Activated CD4-positive, alpha-beta memory T cell treated with anti-CD3 and anti-CD28 coated beads for 36 hours (primary cell): ENCODE measurements at regions not wholly inside any gene's neighbourhood (a gene's known extent, or its start where the extent isn't known, plus 50 kb on each side); places are given as distances from the start of the nearest gene placed in this dataset.
"Not testable (repeated sequence)": the region's sequence is repeated elsewhere in the genome, so short reads cannot be mapped to it uniquely, and the experiment has no call there.

Source experiments
- CTCF ChIA-PET: fragments of 350-600 bp; sonication (Branson Sonifier 250); formaldehyde crosslinking; loops from one replicate; lab custom pipeline; 2021; ENCODE audit warnings: antibody characterized with exemption, inconsistent platforms; lab: Charles Lee
- POLR2A ChIA-PET: fragments of 350-600 bp; sonication (Branson Sonifier 250); formaldehyde crosslinking; loops from one replicate; lab custom pipeline; 2021; ENCODE audit warnings: antibody characterized with exemption; lab: Charles Lee
- DNase-seq: peaks from one replicate; pipeline ENCODE4 v3.0.0-alpha.2; 2020
- H3K27ac Mint-ChIP-seq: one replicate; pipeline ENCODE4 v1.8.0; 2021; ENCODE audit warnings: mixed read lengths
- H3K27me3 Mint-ChIP-seq: one replicate; pipeline ENCODE4 v1.8.0; 2021; ENCODE audit warnings: mixed read lengths
- H3K36me3 Mint-ChIP-seq: one replicate; pipeline ENCODE4 v1.8.0; 2021; ENCODE audit warnings: mixed read lengths
- H3K4me1 Mint-ChIP-seq: one replicate; pipeline ENCODE4 v1.8.0; 2021; ENCODE audit warnings: low read depth, mixed read lengths
- H3K4me3 Mint-ChIP-seq: one replicate; pipeline ENCODE4 v1.8.0; 2021; ENCODE audit warnings: mild to moderate bottlenecking, mixed read lengths
- H3K9me3 Mint-ChIP-seq: one replicate; pipeline ENCODE4 v1.8.0; 2021; ENCODE audit warnings: mixed read lengths
- intact Hi-C: fragments of 100-400 bp; cut with micrococcal nuclease; formaldehyde crosslinking; loops from one replicate; pipeline ENCODE4 v1.15.1; 2023

- Mint-ChIP-seq H3K4me1 (no peaks in the 10 kb centered on the region), H3K4me3 (no peak overlapping the region), H3K27me3 (peaks cover 13% of the 10 kb centered on the region), H3K36me3 (no peaks in the 10 kb centered on the region), H3K27ac (no peak overlapping the region), H3K9me3 (no peaks in the 10 kb centered on the region)
- ChIA-PET POLR2A (no interaction called here), CTCF (interaction anchor here (0.7 kb wide), 1 partner anchor 146 kb away, joined by 4 read pairs; no protein-coding TSS in a partner anchor)
- intact Hi-C loops, result no loop called here
- DNase-seq, result no peak
Measured at GRCh38 chr5:135100011-135100410, 66.0 kb upstream of the PITX1 start.

GRCh38 chr5:135097390-135097789 lies 63.4 kb upstream of the PITX1 start:
- ChIA-PET CTCF (no interaction called here), POLR2A (no interaction called here)
- Mint-ChIP-seq H3K4me3 (no peak overlapping the region), H3K36me3 (no peaks in the 10 kb centered on the region), H3K27ac (no peak overlapping the region), H3K27me3 (peaks cover 13% of the 10 kb centered on the region), H3K4me1 (no peaks in the 10 kb centered on the region), H3K9me3 (no peaks in the 10 kb centered on the region)
- intact Hi-C loops, result no loop called here
- no peak for DNase-seq

- intact Hi-C loops, result no loop called here
- Mint-ChIP-seq H3K4me1 (no peaks in the 10 kb centered on the region), H3K36me3 (no peaks in the 10 kb centered on the region), H3K9me3 (no peaks in the 10 kb centered on the region), H3K4me3 (no peak overlapping the region), H3K27ac (no peak overlapping the region), H3K27me3 (peaks cover 13% of the 10 kb centered on the region)
- POLR2A ChIA-PET, result no interaction called here
- DNase-seq, result no peak
- CTCF ChIA-PET, result no interaction called here
Measured at GRCh38 chr5:135095871-135096270, 61.8 kb upstream of the PITX1 start.

- ChIA-PET POLR2A (no interaction called here), CTCF (no interaction called here)
- Mint-ChIP-seq H3K4me1 (no peaks in the 10 kb centered on the region), H3K27ac (no peak overlapping the region), H3K36me3 (no peaks in the 10 kb centered on the region), H3K27me3 (peaks cover 13% of the 10 kb centered on the region), H3K4me3 (no peak overlapping the region), H3K9me3 (no peaks in the 10 kb centered on the region)
- intact Hi-C loops, result no loop called here
- DNase-seq, result no peak
Measured at GRCh38 chr5:135095052-135095715, 61.2 kb upstream of the PITX1 start.

- POLR2A ChIA-PET, result no interaction called here
- H3K27ac Mint-ChIP-seq, result no peak overlapping the region
- no peaks in the 10 kb centered on the region for H3K4me1 Mint-ChIP-seq
- no peaks in the 10 kb centered on the region for H3K9me3 Mint-ChIP-seq
- H3K36me3 Mint-ChIP-seq, result no peaks in the 10 kb centered on the region
- intact Hi-C loops, result no loop called here
- H3K27me3 Mint-ChIP-seq, result peaks cover 13% of the 10 kb centered on the region
- no peak overlapping the region for H3K4me3 Mint-ChIP-seq
- DNase-seq, result no peak
- CTCF ChIA-PET, result no interaction called here
Measured at GRCh38 chr5:135094339-135095051, 60.5 kb upstream of the PITX1 start.

- intact Hi-C loops, H3K36me3 Mint-ChIP-seq, H3K9me3 Mint-ChIP-seq, H3K4me3 Mint-ChIP-seq, POLR2A ChIA-PET, H3K4me1 Mint-ChIP-seq, H3K27ac Mint-ChIP-seq, DNase-seq, CTCF ChIA-PET: not testable (repeated sequence)
- peaks cover 17% of the 10 kb centered on the region for H3K27me3 Mint-ChIP-seq
Measured at GRCh38 chr5:135093483-135093882, 59.5 kb upstream of the PITX1 start.

GRCh38 chr5:135092476-135092875 lies 58.4 kb upstream of the PITX1 start:
- no peaks in the 10 kb centered on the region for H3K9me3 Mint-ChIP-seq
- no peak overlapping the region for H3K27ac Mint-ChIP-seq
- POLR2A ChIA-PET, result no interaction called here
- peaks cover 17% of the 10 kb centered on the region for H3K27me3 Mint-ChIP-seq
- H3K36me3 Mint-ChIP-seq, result no peaks in the 10 kb centered on the region
- intact Hi-C loops, result no loop called here
- H3K4me1 Mint-ChIP-seq, result no peaks in the 10 kb centered on the region
- no peak for DNase-seq
- CTCF ChIA-PET, result no interaction called here
- H3K4me3 Mint-ChIP-seq, result no peak overlapping the region

- ChIA-PET CTCF (no interaction called here), POLR2A (no interaction called here)
- Mint-ChIP-seq H3K9me3 (no peaks in the 10 kb centered on the region), H3K36me3 (no peaks in the 10 kb centered on the region), H3K27me3 (peaks cover 20% of the 10 kb centered on the region), H3K4me3 (no peak overlapping the region), H3K4me1 (no peaks in the 10 kb centered on the region), H3K27ac (no peak overlapping the region)
- intact Hi-C loops, result no loop called here
- no peak for DNase-seq
Measured at GRCh38 chr5:135091286-135091685, 57.3 kb upstream of the PITX1 start.

GRCh38 chr5:135089912-135090311 lies 55.9 kb upstream of the PITX1 start:
- ChIA-PET CTCF (no interaction called here), POLR2A (no interaction called here)
- Mint-ChIP-seq H3K4me3 (no peak overlapping the region), H3K4me1 (no peaks in the 10 kb centered on the region), H3K9me3 (no peaks in the 10 kb centered on the region), H3K36me3 (no peaks in the 10 kb centered on the region), H3K27ac (no peak overlapping the region), H3K27me3 (peaks cover 14% of the 10 kb centered on the region)
- intact Hi-C loops, result no loop called here
- DNase-seq, result no peak

- intact Hi-C loops, result no loop called here
- CTCF ChIA-PET, result no interaction called here
- POLR2A ChIA-PET, result no interaction called here
- no peak for DNase-seq
- Mint-ChIP-seq H3K4me3 (no peak overlapping the region), H3K27me3 (peaks cover 16% of the 10 kb centered on the region), H3K27ac (no peak overlapping the region), H3K4me1 (no peaks in the 10 kb centered on the region), H3K9me3 (no peaks in the 10 kb centered on the region), H3K36me3 (no peaks in the 10 kb centered on the region)
Measured at GRCh38 chr5:135088911-135089310, 54.9 kb upstream of the PITX1 start.

- ChIA-PET POLR2A (no interaction called here), CTCF (no interaction called here)
- intact Hi-C loops, result no loop called here
Measured at GRCh38 chr5:135087950-135088349, 53.9 kb upstream of the PITX1 start.

GRCh38 chr5:135085936-135086725 lies 52.1 kb upstream of the PITX1 start:
- H3K27me3 Mint-ChIP-seq, result peaks cover 19% of the 10 kb centered on the region
- H3K9me3 Mint-ChIP-seq, result peaks cover 9% of the 10 kb centered on the region
- CTCF ChIA-PET, result no interaction called here

More at GRCh38 chr5:135087950-135088349, 53.9 kb upstream of the PITX1 start:
- Mint-ChIP-seq H3K9me3 (no peaks in the 10 kb centered on the region), H3K4me3 (no peak overlapping the region), H3K36me3 (no peaks in the 10 kb centered on the region), H3K27ac (no peak overlapping the region), H3K4me1 (no peaks in the 10 kb centered on the region), H3K27me3 (peaks cover 16% of the 10 kb centered on the region)
- no peak for DNase-seq

More at GRCh38 chr5:135085936-135086725, 52.1 kb upstream of the PITX1 start:
- POLR2A ChIA-PET, result no interaction called here
- H3K27ac Mint-ChIP-seq, result no peak overlapping the region
- intact Hi-C loops, result no loop called here
- no peaks in the 10 kb centered on the region for H3K4me1 Mint-ChIP-seq
- no peaks in the 10 kb centered on the region for H3K36me3 Mint-ChIP-seq
- no peak for DNase-seq
- H3K4me3 Mint-ChIP-seq, result no peak overlapping the region
